ENCODE measurements at regions not wholly inside any gene's neighbourhood (a gene's known extent, or its start where the extent isn't known, plus 50 kb on each side); places are given as distances from the start of the nearest gene placed in this dataset.

DNA sequence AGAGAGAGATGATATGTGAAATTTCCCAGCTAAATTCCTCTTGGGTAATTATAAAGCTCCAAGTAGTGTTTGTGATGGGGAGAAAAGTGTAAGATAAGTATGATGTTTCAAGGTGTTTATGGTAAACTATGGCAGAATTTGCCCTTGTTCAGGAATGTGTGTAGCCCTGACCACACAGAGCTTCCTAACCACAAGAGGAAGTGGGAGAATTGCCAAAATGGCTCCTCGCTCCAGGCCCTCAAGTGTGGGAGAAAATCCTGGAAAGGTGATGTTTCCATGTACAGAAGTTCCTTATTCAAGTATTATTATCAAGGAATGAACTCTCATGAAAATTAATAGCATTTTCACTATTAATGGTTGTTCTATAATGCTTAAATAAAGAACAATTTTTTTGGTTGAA is 878.3 kb downstream of the TDRD15 start:
- TF ChIP-seq POLR2AphosphoS5 (IDR thresholded peaks at IDR 0.05; ENCODE audit: low read depth, low read length) (no peak), REST (IDR thresholded peaks at IDR 0.05; ENCODE audit: insufficient read depth in 1 of 2, low read depth in 2 of 2, low read length in 2 of 2) (no peak), SIN3A (IDR thresholded peaks at IDR 0.05; ENCODE audit: borderline replicate concordance, insufficient read depth, low read length) (no peak), FOXP2 (optimal IDR thresholded peaks at IDR 0.05; ENCODE audit: borderline replicate concordance, extremely low read depth, extremely low read length, insufficient read depth) (no peak), TAF1 (IDR thresholded peaks at IDR 0.05; ENCODE audit: borderline replicate concordance, insufficient read depth, low read length) (no peak)

- no peak for TF ChIP-seq REST (IDR thresholded peaks at IDR 0.05; ENCODE audit: insufficient read depth in 1 of 2, low read depth in 2 of 2, low read length in 2 of 2)
- TF ChIP-seq TAF1 (IDR thresholded peaks at IDR 0.05; ENCODE audit: borderline replicate concordance, insufficient read depth, low read length) = no peak
- TF ChIP-seq SIN3A (IDR thresholded peaks at IDR 0.05; ENCODE audit: borderline replicate concordance, insufficient read depth, low read length) = no peak
- no peak for TF ChIP-seq FOXP2 (optimal IDR thresholded peaks at IDR 0.05; ENCODE audit: borderline replicate concordance, extremely low read depth, extremely low read length, insufficient read depth)
- no peak for TF ChIP-seq POLR2AphosphoS5 (IDR thresholded peaks at IDR 0.05; ENCODE audit: low read depth, low read length)
Measured at GRCh38 chr2:22003270-22003669, 879.5 kb downstream of the TDRD15 start.

- no peak for TF ChIP-seq FOXP2 (optimal IDR thresholded peaks at IDR 0.05; ENCODE audit: borderline replicate concordance, extremely low read depth, extremely low read length, insufficient read depth)
- TF ChIP-seq REST (IDR thresholded peaks at IDR 0.05; ENCODE audit: insufficient read depth in 1 of 2, low read depth in 2 of 2, low read length in 2 of 2) = no peak
- TF ChIP-seq SIN3A (IDR thresholded peaks at IDR 0.05; ENCODE audit: borderline replicate concordance, insufficient read depth, low read length) = no peak
- no peak for TF ChIP-seq POLR2AphosphoS5 (IDR thresholded peaks at IDR 0.05; ENCODE audit: low read depth, low read length)
- no peak for TF ChIP-seq TAF1 (IDR thresholded peaks at IDR 0.05; ENCODE audit: borderline replicate concordance, insufficient read depth, low read length)
Measured at GRCh38 chr2:22011048-22011447, 887.3 kb downstream of the TDRD15 start.

GRCh38 chr2:22020091-22020742 is 896.4 kb downstream of the TDRD15 start:
- peak; percentile 82; the same call in 1 of the 2 replicates for TF ChIP-seq SIN3A (IDR thresholded peaks at IDR 0.05; ENCODE audit: borderline replicate concordance, insufficient read depth, low read length)
- no peak for TF ChIP-seq FOXP2 (optimal IDR thresholded peaks at IDR 0.05; ENCODE audit: borderline replicate concordance, extremely low read depth, extremely low read length, insufficient read depth)
- TF ChIP-seq TAF1 (IDR thresholded peaks at IDR 0.05; ENCODE audit: borderline replicate concordance, insufficient read depth, low read length) = no peak
- peak; percentile 45; the same call in 1 of the 2 replicates for TF ChIP-seq POLR2AphosphoS5 (IDR thresholded peaks at IDR 0.05; ENCODE audit: low read depth, low read length)
- TF ChIP-seq REST (IDR thresholded peaks at IDR 0.05; ENCODE audit: insufficient read depth in 1 of 2, low read depth in 2 of 2, low read length in 2 of 2) = 0 out of 4 replicates have a peak, but pooled peaks of 1 of the 2 experiments have one; percentile 14

Data from PFSK-1 (cell line).